ENCODE measurements at regions not wholly inside any gene's neighbourhood (a gene's known extent, or its start where the extent isn't known, plus 50 kb on each side); places are given as distances from the start of the nearest gene placed in this dataset.

GRCh38 chrX:147378767-147379166, 533.0 kb upstream of the FMR1 start:
- TF ChIP-seq CTCF (IDR thresholded peaks at IDR 0.05) (no peak), POLR2A (IDR thresholded peaks at IDR 0.05) (no peak), POLR2AphosphoS5 (IDR thresholded peaks at IDR 0.05) (no peak), EP300 (IDR thresholded peaks at IDR 0.05) (no peak)

Measured in stomach (tissue), 4 donors.